ENCODE measurements at regions not wholly inside any gene's neighbourhood (a gene's known extent, or its start where the extent isn't known, plus 50 kb on each side); places are given as distances from the start of the nearest gene placed in this dataset.

DNA sequence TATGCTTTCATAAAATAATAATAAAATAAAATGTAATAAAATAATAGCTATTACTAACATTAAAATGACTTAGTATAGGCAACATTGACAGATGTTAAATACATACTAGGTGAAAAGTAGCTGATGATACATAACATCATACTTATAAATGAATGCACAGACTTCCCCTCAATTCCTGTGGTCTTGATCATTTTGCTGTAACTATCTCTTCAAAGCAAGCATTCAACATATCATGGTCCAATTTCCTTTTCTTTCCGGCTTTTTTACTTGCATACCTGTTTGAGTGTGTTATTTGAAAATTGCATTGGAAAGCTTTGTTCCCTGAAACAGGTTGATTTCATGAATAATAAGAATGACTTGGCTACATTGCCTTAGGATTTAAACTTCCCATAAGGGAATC is 309.3 kb downstream of the HDGFL1 start:
- TF ChIP-seq, protein P1, sequence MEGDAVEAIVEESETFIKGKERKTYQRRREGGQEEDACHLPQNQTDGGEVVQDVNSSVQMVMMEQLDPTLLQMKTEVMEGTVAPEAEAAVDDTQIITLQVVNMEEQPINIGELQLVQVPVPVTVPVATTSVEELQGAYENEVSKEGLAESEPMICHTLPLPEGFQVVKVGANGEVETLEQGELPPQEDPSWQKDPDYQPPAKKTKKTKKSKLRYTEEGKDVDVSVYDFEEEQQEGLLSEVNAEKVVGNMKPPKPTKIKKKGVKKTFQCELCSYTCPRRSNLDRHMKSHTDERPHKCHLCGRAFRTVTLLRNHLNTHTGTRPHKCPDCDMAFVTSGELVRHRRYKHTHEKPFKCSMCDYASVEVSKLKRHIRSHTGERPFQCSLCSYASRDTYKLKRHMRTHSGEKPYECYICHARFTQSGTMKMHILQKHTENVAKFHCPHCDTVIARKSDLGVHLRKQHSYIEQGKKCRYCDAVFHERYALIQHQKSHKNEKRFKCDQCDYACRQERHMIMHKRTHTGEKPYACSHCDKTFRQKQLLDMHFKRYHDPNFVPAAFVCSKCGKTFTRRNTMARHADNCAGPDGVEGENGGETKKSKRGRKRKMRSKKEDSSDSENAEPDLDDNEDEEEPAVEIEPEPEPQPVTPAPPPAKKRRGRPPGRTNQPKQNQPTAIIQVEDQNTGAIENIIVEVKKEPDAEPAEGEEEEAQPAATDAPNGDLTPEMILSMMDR (IDR thresholded peaks at IDR 0.05 in 2 of 3, conservative IDR thresholded peaks at IDR 0.05 in 1 of 3; ENCODE audit: borderline replicate concordance in 1 of 3, insufficient read depth in 1 of 3, low read depth in 2 of 3, low read length in 2 of 3), result no peak
- TF ChIP-seq POLR2A (IDR thresholded peaks at IDR 0.05; ENCODE audit: borderline replicate concordance, extremely low read depth, insufficient read depth, insufficient read length) (no peak), JUND (IDR thresholded peaks at IDR 0.05) (no peak), POLR2AphosphoS5 (IDR thresholded peaks at IDR 0.05; ENCODE audit: low read depth, low read length) (no peak), FOSL1 (IDR thresholded peaks at IDR 0.05; ENCODE audit: low read depth) (no peak), EZH2 (IDR thresholded peaks at IDR 0.05) (no peak), CEBPB (IDR thresholded peaks at IDR 0.05; ENCODE audit: low read depth) (no peak), ELF1 (IDR thresholded peaks at IDR 0.05; ENCODE audit: borderline replicate concordance, low read depth) (no peak)
- TF ChIP-seq, protein P2, sequence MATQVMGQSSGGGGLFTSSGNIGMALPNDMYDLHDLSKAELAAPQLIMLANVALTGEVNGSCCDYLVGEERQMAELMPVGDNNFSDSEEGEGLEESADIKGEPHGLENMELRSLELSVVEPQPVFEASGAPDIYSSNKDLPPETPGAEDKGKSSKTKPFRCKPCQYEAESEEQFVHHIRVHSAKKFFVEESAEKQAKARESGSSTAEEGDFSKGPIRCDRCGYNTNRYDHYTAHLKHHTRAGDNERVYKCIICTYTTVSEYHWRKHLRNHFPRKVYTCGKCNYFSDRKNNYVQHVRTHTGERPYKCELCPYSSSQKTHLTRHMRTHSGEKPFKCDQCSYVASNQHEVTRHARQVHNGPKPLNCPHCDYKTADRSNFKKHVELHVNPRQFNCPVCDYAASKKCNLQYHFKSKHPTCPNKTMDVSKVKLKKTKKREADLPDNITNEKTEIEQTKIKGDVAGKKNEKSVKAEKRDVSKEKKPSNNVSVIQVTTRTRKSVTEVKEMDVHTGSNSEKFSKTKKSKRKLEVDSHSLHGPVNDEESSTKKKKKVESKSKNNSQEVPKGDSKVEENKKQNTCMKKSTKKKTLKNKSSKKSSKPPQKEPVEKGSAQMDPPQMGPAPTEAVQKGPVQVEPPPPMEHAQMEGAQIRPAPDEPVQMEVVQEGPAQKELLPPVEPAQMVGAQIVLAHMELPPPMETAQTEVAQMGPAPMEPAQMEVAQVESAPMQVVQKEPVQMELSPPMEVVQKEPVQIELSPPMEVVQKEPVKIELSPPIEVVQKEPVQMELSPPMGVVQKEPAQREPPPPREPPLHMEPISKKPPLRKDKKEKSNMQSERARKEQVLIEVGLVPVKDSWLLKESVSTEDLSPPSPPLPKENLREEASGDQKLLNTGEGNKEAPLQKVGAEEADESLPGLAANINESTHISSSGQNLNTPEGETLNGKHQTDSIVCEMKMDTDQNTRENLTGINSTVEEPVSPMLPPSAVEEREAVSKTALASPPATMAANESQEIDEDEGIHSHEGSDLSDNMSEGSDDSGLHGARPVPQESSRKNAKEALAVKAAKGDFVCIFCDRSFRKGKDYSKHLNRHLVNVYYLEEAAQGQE (IDR thresholded peaks at IDR 0.05; ENCODE audit: low read depth), result no peak
- TF ChIP-seq, protein P3, sequence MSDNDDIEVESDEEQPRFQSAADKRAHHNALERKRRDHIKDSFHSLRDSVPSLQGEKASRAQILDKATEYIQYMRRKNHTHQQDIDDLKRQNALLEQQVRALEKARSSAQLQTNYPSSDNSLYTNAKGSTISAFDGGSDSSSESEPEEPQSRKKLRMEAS (IDR thresholded peaks at IDR 0.05), result no peak
